AG08395 (cell line): ENCODE measurements at regions not wholly inside any gene's neighbourhood (a gene's known extent, or its start where the extent isn't known, plus 50 kb on each side); places are given as distances from the start of the nearest gene placed in this dataset.

Experiments used
- DNase-seq: peaks from one replicate; pipeline ENCODE4 v3.0.0; 2012; ENCODE audit warnings: mixed read lengths, low spot score

DNA sequence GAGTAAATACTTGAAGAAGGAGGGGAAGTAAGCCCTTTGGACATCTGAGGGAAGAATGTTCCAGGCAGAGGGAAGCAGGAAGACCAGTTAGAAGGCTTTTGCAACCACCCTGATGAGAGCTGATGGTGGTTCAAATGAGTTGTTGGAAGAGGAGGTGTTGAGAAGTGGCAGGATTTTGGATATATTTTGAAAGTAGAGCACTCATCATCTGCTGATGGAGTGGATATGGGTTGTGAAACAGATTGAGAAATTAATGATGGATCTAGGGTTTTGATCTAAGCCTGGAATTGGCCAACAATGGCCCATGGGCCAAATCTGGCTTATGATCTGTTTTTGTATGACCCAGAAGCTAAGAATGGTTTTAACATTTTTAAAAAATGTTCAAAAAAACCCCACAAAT lies 230.7 kb downstream of the NDFIP2 start:
- DNase-seq, result no peak

DNA sequence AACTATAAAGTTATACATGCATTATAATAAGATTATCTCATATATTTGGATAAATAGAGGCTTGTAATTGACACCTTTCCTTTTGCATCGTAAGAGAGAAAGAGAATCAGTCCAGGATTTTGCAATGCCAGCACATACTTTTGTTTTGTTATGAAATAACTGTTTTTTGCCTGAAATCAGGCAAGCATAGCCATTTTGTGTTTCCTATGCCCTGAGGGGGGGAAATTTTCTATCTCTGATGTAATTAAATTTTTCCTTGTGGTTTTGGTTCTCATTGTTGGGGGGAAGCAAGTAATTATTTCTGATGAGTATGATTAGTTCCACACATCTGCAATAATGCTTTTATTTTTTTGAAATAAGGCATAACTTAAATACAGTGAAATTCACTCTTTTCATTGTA lies 229.4 kb downstream of the NDFIP2 start:
- DNase-seq, result peak; percentile 42

DNA sequence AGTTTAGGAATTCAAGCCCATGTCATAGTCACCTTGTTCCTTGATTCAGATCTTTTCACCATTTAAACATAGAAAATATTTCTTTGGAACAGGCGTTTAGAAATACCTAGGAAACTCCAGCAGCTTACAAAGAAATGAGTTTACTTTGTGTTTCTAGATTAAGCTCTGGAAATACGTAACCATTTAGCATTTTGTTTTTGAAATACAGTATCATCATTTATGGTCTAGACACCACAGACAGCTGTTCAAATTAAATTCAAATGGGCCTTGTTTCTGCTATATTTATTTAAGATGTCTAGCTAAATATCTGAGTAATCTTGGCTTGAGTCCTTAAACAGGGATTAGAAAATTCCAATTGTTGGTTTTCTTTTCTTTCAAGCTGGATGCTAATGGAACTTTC lies 228.5 kb downstream of the NDFIP2 start:
- peak; percentile 19 for DNase-seq

DNA sequence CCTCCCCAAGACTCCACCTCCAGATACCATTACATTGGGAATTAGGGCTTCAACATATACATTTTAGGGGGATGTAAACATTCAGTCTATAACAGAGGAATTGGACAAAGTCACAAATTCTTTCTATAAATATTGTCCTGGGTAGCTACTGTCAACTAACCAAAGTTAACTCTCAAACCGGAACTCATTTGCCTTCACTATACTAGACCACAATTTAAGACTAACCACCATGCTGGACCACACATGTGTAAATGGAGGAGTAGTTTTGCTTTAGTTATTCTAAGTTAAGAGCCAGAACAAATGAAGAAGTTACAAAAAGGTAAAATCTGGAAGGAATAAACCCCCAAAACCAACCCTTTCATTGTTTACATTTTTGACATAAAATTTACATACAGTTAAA lies 222.8 kb downstream of the NDFIP2 start:
- DNase-seq, result no peak

DNA sequence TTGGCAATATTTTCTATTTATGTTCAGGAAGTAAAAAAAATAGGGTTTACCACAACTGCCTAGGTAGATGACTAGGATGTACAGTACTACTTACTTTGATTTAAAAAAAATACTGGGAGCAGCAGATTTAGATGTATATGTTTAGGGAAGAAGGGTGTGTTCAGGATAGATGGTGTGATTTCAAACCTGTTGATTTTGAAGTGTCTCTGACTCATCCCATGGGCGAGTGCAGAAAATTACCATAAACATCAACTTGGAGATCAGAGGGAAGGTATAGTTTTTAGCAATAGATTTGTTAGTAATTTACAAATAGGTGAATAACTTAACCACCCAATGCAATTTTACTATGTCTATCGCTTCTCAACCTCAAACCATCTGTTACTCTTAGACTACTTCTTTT lies 214.8 kb downstream of the NDFIP2 start:
- DNase-seq, result no peak

DNA sequence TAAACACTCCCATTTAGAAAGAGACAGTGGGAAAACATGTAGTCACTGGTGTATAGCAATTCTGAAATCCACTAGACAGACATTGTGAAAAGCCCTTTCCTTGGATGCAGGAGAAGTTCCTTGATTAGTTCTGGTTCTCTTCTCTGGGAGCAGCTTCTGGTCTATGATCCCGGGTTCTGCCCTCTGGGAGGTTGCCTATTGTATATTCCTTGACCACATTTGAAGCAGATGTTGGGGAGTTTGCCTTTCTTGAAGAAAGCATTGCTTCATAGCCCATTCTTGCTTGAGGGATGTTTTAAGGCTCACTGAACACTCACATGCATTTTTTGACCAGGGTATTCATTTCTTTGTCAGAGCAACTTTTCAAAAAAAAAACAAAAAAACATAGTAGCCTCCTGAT lies 211.9 kb downstream of the NDFIP2 start:
- DNase-seq, result peak; percentile 35

DNA sequence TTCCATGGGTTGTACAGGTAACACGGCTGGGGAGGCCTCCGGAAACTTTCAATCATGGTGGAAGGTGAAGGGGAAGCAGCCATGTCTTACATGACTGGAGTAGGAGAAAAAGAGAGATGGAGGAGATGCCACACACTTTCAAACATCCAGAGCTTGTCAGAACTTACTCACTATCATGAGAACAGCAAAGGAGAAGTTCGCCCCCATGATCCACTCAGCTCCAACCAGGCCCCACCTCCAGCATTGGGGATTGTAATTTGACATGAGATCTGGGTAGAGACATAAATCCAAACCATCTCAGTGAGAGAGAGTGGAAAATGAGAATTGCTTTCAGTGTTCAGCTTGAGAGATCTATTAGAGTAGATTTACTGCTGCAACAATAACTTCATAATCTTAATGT lies 210.9 kb downstream of the NDFIP2 start:
- no peak for DNase-seq

DNA sequence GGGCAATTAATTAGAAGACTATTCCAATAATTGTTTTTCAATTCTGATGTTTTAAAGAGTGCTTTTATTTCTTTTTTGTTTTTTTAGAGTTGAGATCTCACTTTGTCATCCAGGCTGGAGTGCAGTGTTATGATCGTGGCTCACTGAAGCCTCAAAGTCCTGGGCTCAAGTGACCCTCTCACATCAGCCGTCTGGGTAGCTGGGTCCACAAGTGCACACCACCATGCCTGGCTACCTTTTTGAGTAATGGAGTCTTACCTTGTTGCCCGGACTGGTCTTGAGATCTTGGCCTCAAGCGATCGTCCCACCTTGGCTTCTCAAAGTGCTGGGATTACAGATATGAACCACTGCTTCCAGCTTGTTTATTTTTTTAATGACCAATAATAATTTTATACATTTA lies 207.8 kb downstream of the NDFIP2 start:
- no peak for DNase-seq

DNA sequence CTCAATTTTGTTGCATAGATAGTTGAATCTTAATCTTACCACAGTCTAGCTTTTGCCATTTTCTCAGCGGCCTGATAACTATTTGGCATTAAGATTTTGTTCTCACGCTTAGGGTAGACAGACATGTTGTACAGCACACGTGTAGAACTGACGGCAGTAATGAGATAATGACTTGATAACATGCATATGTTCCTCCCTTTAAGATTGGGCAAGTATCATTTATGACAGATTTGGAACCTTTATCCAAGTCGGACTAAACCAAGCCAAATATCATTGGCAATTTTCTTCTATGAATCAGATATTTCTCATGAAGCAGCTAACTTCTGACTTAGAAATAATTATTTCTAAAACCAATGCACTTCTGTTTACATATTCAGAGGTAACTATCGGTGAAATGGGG lies 205.5 kb downstream of the NDFIP2 start:
- no peak for DNase-seq

DNA sequence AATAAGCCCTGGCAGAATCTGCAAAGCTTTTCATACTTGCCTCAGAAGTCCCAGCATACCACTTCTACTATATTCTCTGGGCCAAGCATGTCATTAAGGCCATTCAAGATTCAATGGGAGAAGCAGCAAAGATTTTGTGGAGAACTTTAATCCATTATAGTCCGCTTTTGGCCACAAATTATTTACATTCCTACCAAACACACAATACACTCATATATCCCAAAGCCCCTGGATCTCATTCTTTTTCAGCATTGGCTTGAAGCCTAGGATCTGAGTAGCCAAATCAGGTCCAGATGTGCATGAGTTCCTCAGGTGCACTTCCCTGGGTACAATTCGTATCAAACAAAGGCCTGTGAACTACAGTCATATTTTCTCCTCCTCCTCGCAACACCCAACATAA lies 203.4 kb downstream of the NDFIP2 start:
- DNase-seq, result no peak

DNA sequence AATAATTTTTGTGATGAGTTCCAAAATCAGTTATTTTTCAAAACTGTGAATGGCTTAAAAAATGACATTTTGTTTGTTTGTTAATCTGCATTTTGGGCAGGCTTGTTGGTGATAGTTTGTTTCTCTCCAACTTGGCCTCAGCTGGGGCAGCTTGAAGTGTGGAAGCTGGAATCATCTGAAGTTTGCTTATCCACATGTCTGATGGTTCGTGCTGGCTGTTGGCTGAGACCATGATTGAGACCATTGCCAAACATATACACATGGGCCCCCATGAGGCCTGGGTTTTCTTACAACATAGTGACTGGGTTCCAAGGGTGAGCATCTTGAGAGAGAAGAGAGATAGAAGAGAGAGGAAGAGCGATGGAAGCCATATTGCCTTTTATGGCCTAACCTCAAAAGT lies 201.2 kb downstream of the NDFIP2 start:
- no peak for DNase-seq

DNA sequence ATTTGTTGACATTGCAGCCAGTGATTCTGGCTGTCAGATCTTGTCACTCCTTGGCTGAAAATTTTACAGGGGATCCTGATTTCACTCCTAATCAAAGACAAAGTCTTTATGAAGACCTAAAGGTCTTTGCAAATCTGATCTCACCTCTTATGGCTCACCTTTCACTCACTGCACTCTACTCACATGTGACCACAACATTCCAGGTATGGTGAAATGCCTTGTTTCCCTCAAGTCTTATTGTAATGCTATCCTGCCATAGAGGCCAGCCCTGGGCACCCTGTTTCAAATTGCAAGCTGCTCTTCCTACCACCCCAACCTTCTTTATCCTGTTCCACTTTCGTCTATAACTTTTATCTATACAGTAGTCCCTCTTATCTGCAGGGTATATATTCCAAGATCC lies 200.1 kb downstream of the NDFIP2 start:
- no peak for DNase-seq

DNA sequence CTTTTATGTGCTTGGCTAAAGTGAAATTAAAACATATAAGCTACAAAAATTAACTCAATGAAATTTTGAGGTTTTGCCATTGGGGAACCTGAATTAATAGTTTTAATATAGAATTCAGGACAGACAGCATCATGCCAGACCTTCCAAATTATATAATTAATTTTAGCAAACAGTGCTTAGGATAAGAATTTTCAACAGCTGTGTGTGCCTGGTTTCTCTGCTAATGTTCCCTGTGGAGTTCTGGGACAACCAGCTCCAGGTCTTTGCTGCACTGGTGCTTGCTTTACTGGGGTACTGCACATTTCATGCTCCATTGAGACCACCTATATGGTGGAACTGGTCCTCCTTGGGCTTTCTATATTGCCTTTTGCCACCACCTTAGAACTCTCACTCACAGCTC lies 199.5 kb downstream of the NDFIP2 start:
- no peak for DNase-seq

DNA sequence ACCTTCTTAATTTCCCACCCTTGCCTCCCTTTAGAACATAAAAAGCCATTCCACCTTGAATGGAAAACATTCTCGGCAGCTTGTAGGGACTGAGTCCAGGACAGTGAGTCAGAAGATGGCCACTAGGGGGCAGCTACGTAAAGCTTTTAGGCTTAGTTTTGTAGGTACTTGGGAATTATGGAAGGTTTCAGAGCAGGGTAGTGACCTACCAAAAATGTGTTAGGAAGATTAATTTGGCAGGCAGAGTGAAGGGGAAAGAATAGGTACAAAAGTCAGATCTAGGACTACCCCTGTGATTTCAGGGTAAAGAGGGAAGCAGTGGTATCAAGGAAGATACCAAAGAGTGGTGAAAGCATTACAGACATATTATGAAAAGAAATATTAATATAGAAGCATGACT lies 198.4 kb downstream of the NDFIP2 start:
- peak; percentile 66 for DNase-seq

DNA sequence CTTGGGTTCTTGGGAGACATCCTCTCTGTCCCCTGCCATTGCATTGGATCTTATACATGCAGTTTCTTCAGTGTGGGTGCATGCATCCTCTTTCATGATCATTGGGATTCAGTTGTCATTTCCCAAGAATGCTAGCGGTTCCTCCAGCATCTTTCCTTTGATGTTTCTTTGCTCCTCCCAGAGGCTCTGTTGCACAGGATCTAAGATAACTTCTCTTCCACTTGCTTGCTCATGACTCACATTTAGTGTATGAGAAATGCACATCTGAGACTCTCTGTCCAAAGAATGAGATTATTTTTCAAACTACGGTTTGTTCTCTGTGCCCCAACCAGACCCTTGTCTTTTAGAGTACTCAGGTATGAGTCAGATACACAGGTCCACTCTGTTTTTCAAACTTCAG lies 197.1 kb downstream of the NDFIP2 start:
- DNase-seq, result no peak

DNA sequence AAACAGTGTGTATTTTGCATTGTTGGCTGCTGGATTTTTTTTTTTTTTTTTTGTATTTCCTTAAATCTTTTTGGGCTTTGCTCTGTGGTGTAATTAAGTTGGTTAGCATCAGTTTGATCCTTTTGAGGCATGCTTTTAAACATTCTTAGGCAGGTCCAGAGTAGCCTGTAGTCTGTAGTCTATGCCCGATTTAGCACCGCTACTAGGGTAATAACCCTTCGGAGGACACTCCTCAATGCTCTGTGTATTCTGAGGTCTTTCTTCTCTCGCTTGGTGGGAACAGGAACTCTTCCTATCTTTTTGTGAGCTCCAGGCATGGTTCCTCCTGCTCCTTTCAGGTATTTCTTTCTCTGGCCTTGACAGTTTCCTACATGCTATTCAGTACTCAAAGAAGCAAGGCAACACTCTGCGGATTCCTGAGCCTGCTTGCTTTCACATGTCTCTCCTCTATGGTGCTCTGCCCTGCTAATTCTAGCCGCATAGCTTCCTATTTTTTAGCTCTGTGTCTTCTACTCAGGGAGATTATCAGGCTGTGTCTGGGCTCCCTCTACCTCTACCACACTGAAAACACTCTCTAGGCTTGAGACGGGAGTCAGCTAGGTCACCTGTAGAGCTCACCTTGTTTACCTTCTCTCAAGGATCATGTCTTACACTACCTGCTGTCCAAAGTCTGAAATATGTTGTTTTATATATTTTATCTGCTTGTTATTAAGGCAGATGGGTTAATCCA lies 195.1 kb downstream of the NDFIP2 start:
- no peak for DNase-seq

DNA sequence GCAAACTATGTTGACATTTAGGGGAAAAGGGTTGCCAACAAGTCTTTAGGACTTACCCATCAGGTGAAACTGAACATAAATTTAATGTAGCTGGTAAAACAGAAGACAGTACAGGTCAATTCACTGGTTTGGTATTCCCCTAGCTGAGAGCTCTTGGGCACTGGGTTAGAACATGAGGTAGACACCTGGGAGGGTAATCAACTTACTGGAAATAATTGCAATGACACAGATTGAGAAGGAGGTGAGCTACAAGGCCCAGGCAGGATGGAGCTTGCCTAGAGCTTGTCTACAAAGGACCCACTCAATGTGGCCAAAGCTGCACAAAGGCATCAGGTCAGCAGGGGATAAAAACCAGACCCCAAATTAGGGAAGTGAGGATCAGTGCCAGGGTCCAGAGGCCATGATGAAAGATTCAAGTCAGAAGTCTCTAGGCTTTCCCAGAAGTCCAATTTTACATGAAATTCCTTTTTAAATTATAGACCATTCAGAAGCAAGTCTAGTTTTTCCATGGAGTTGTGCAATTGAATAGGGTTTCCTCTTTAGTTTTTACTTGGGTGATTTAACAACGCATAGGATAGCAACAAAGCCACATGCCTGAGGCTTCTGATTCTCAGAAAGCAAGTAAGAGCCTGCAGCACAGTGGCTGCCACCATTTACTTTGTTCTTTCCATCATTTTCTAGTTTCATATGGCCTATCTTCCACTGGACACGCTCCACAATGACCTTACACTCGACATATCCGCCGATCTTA lies 194.0 kb downstream of the NDFIP2 start:
- DNase-seq, result no peak

DNA sequence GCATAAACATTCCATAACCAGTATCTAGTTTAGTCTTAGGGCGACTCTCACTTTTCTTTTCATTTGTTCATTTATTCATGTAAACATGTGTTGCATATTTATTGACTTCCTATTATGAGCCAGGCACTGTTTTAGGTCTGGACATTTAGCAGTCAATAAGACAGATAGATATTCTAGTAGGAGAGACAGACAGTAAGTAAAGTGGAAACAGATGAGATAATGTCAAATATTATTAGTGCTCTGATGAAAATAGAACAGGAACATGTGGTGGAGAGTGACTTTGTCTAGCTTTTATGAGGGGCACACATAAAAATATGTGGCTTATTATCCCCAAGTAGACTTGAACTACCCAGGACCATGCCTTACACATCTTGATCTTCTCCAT lies 193.0 kb downstream of the NDFIP2 start:
- DNase-seq, result no peak

DNA sequence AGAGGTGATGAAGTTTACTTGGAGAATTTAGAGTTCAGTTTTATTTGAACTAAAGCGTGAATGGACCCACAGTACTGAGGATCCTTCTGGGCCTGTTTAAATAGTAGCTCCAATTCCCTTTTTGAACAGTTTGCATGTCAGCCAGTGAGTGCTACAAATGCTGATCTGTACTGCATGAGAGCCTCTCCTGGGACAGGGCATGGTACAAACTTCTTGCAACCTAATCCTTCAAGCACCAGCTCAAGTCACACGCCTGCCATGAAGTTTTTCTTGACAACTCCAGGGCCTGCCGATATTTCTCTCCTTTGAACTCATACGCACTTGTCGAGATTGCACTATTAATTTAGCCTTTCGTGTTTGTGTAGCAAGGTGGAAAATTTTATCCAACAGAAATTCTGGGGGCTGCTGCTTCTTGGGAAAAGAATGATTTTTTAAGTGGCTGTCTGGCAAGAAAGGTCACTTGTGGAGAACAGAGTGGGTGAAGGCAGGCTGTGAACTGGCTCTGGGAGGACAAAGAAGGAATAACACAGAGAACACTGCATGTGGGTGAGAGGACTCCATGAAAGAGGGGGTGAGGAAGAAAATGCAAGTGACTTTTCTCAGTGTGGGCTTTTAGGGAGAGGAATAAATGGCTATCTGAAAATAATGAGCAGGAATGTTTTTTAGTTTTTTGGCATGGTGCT lies 192.5 kb downstream of the NDFIP2 start:
- DNase-seq, result no peak

DNA sequence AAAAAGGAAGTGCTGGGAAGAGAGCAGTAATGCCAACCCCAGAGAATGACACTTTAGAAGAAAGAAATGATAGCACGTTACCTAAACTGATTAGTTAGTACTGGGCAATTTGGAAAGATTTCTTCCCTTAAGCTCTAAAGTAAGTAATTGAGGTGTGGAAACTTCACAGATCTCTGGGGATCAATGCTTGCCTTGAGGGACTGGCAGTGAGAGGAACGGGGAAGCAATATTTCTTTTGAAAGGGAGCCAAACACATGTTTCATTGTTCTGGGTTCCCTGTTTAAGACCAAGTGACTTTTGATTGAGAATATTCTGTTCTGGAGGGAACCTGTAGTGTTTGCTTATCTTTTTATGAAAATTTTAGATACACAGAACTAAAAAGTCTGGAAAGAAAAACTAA lies 190.5 kb downstream of the NDFIP2 start:
- no peak for DNase-seq

DNA sequence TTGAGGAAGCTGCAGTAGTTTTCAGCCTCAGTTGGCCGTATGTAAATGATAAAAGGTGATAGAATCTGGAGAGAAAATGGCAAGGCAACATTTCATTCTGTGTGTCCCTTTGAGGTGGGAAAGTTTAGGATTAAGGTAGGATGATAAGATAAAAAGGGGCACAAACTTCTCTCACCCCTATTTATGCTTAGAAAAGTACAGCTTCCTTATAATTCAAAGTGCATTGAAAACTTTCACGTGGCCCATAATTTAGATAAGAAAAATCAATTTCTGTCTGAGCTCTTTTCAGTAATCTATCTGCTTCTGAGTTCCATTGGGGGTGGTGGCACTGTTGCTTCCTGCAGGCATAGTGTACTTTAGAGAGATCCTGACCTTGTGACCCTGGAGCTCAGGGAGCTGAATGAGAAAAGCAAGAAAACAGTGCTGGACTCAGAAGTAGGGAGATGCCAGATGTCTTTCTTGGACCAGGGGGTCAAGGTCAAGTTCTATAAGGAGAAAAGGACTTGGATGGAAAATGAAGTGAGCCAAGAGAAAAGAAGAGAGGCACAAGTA lies 187.3 kb downstream of the NDFIP2 start:
- no peak for DNase-seq

DNA sequence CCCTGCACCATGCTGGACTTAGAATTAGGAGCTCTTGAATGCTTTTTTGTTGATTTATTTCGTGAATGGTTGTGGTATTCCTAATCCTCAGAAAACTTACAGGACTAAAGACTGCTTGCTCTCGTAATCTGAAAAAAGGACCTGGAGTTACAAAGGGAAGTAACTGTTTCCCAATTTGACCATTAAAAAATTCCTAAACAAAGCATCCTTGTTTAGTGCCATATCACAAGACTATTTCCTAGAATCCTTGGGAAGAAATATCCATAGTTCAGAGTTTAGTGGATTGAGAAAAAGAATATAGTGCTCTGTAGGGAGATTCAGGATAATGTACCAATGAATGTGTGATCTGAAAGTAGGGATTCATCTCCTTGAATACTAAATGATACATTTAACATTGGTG lies 186.8 kb downstream of the NDFIP2 start:
- DNase-seq, result no peak
